ENCODE measurements at regions not wholly inside any gene's neighbourhood (a gene's known extent, or its start where the extent isn't known, plus 50 kb on each side); places are given as distances from the start of the nearest gene placed in this dataset.
"Not testable (repeated sequence)": the region's sequence is repeated elsewhere in the genome, so short reads cannot be mapped to it uniquely, and the experiment has no call there.

DNA sequence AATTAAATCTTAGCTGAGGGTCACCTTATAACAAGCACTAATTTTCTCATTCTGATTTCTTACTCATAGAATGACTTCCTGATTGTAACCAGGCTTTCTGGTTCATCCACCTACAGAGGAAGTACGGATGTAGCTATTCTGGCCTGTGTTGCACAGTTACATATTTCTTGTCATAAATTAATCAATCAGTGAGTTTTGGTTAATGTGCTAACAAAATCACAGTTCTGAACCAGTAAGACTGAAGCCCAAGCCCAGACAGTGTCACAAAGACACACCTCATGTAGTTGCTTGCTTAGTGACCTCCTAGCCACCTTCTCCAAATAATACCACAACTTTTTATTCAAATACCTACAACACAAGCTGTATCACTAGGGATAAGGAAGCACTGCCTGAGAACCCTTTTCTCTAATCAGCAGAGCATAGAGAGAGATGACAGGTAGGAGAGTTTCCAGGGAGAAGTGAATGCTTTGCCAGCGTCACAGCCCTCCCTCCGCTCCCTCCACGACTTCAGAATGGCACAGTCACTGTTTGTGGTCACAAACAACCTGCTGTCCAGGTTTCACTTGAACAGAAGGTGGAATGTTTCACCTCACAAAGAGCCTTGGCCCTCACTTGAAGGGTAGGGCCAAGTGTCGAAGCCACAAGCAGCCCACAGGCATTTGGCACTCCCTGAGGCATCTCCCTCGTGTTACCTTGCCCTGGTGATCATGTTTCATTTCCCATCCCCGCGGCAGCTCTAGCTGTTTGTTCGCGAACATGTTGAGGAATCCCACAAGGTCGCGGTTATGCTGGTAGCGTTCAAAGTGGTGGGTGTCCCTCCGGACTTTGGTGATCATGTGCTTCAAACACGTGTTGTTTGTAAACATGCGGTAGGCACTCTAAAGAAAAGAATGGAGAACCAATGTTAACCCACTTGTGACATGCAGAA is 120.8 kb upstream of the STK17B start:
- H3K27ac ChIP-seq (ENCODE audit: low read depth, low read length), result no peak overlapping the region
- H3K79me2 ChIP-seq (ENCODE audit: control insufficient read depth, insufficient read depth, low read length, unreplicated experiment), result no peaks in the 10 kb centered on the region
- no peak overlapping the region for H2AFZ ChIP-seq (ENCODE audit: low read length, unreplicated experiment)
- H3K4me1 ChIP-seq (ENCODE audit: control insufficient read depth, insufficient read depth, low read length, unreplicated experiment), result peaks cover 15% of the 10 kb centered on the region
- H3K4me3 ChIP-seq (ENCODE audit: low read depth, low read length), result no peak overlapping the region
- H3K27me3 ChIP-seq (ENCODE audit: insufficient read depth, low read length), result no peaks in the 10 kb centered on the region
- H3K36me3 ChIP-seq (ENCODE audit: insufficient read depth, low read length), result no peaks in the 10 kb centered on the region

DNA sequence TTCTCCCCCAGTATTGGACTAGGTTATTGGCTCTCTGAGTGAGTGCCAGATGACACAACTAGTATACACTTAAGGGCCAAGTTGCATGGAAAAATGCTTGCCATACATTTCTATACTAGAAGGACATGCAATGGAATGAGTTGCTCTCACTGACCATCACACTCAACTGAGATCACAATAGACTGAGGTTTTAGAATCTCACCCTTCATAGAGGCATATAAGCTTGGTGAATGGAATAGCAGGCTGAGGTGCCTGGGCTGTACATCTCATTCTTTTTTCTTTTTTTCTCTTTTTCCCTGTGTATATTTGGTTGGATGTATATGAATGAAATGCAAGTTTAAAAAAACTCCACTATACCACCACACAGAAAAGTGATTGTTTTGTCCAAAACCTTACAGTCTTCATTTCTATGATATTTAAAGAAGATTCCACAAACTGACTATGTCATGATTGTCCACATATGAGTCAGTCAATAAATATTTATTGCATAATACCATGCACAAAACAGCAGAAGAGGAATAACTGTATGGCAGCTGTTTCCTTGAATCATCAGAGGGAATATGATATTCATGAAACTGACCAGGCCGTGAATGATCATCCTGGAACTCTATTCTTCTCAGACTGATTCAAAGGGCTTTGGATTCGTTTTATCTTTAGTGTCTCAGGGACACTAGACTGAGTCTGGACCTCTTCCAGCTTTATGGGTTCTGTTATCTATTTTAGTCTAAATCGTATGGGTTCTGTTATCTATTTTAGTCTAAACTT is 122.6 kb upstream of the STK17B start:
- H3K36me3 ChIP-seq (ENCODE audit: insufficient read depth, low read length), result no peaks in the 10 kb centered on the region
- no peak overlapping the region for H3K4me3 ChIP-seq (ENCODE audit: low read depth, low read length)
- H2AFZ ChIP-seq (ENCODE audit: low read length, unreplicated experiment), result peak overlapping the region; percentile 12
- peak overlapping the region; percentile 71 for H3K27ac ChIP-seq (ENCODE audit: low read depth, low read length)
- no peaks in the 10 kb centered on the region for H3K27me3 ChIP-seq (ENCODE audit: insufficient read depth, low read length)
- no peaks in the 10 kb centered on the region for H3K79me2 ChIP-seq (ENCODE audit: control insufficient read depth, insufficient read depth, low read length, unreplicated experiment)
- H3K4me1 ChIP-seq (ENCODE audit: control insufficient read depth, insufficient read depth, low read length, unreplicated experiment), result peaks cover 15% of the 10 kb centered on the region

DNA sequence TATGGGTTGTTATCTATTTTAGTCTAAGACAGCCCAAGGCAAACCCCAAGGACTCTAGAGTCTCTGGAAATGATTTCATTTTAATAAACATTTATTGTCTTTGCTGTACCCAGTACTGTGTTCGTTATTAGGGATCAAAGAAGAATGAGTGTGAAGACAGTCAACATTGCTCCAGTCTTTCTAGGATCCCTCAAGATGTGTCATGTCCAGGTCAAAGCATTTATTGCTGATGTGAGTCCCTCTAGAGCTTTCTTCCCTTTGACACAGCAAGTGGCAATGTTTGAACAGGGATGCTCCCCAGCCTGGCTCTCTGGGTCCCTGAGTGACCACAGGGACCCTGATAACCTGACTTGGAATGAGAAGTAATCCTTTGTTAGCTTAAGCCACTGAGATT is 123.1 kb upstream of the STK17B start:
- no peaks in the 10 kb centered on the region for H3K27me3 ChIP-seq (ENCODE audit: insufficient read depth, low read length)
- H3K4me3 ChIP-seq (ENCODE audit: low read depth, low read length), result no peak overlapping the region

DNA sequence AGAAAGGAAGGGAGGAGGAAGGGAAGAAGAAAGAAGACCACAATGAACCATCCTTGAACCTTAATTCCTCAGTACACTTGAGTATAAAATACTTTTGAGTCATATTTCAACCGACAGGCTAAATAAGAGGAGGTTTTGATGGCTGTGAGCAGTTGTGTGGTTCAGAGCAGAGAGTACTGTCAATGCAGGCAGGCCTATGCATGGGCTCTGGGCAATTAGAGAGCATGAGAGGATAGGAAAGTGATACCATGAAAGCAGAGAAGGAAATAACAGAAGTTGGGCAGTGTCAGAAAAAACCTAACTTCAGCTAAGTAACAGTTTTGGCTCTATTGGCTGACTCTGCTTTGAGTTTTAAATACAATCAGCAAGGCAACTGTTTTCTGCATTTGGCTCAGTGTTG is 123.6 kb upstream of the STK17B start:
- Histone ChIP-seq H3K79me2 (ENCODE audit: control insufficient read depth, insufficient read depth, low read length, unreplicated experiment) (no peaks in the 10 kb centered on the region), H3K4me1 (ENCODE audit: control insufficient read depth, insufficient read depth, low read length, unreplicated experiment) (peaks cover 15% of the 10 kb centered on the region)

More for the DNA sequence above, 123.1 kb upstream of the STK17B start:
- Histone ChIP-seq H2AFZ (ENCODE audit: low read length, unreplicated experiment) (peak overlapping the region; percentile 12), H3K79me2 (ENCODE audit: control insufficient read depth, insufficient read depth, low read length, unreplicated experiment) (no peaks in the 10 kb centered on the region), H3K4me1 (ENCODE audit: control insufficient read depth, insufficient read depth, low read length, unreplicated experiment) (peaks cover 15% of the 10 kb centered on the region), H3K27ac (ENCODE audit: low read depth, low read length) (peak overlapping the region; percentile 71), H3K36me3 (ENCODE audit: insufficient read depth, low read length) (no peaks in the 10 kb centered on the region)

DNA sequence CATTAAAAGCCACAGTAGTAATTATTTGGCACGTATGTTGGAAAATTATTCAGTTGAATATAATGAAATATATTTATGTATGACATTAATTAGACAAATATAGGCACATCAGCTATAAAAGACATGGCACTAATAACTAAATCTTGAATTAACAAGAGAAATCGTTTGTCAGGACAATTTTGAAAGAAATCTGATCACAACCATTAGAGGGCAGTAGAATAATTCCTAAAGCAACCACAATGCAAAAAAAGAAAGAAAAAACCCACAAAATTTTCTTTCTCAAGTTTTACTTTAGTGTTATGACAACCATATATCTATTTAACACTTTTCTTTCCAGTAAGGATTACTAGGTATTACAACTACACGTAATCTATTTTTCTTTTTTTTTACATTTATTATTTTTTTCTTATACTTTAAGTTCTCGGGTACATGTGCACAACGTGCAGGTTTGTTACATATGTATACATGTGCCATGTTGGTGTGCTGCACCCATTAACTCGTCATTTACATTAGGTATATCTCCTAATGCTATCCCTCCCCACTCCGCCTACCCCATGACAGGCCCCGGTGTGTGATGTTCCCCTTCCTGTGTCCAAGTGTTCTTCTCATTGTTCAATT is 126.8 kb upstream of the STK17B start:
- H3K27me3 ChIP-seq (ENCODE audit: insufficient read depth, low read length); H3K4me3 ChIP-seq (ENCODE audit: low read depth, low read length); H3K36me3 ChIP-seq (ENCODE audit: insufficient read depth, low read length); H3K27ac ChIP-seq (ENCODE audit: low read depth, low read length); H3K79me2 ChIP-seq (ENCODE audit: control insufficient read depth, insufficient read depth, low read length, unreplicated experiment); H2AFZ ChIP-seq (ENCODE audit: low read length, unreplicated experiment): not testable (repeated sequence)
- peaks cover 15% of the 10 kb centered on the region for H3K4me1 ChIP-seq (ENCODE audit: control insufficient read depth, insufficient read depth, low read length, unreplicated experiment)

More for the DNA sequence above, 123.6 kb upstream of the STK17B start:
- H3K36me3 ChIP-seq (ENCODE audit: insufficient read depth, low read length), result no peaks in the 10 kb centered on the region
- no peaks in the 10 kb centered on the region for H3K27me3 ChIP-seq (ENCODE audit: insufficient read depth, low read length)
- H3K4me3 ChIP-seq (ENCODE audit: low read depth, low read length), result no peak overlapping the region
- peak overlapping the region; percentile 71 for H3K27ac ChIP-seq (ENCODE audit: low read depth, low read length)
- no peak overlapping the region for H2AFZ ChIP-seq (ENCODE audit: low read length, unreplicated experiment)

- Histone ChIP-seq H3K4me1 (ENCODE audit: control insufficient read depth, insufficient read depth, low read length, unreplicated experiment) (no peaks in the 10 kb centered on the region), H3K79me2 (ENCODE audit: control insufficient read depth, insufficient read depth, low read length, unreplicated experiment) (no peaks in the 10 kb centered on the region), H3K27ac (ENCODE audit: low read depth, low read length) (no peak overlapping the region), H3K4me3 (ENCODE audit: low read depth, low read length) (no peak overlapping the region), H3K36me3 (ENCODE audit: insufficient read depth, low read length) (no peaks in the 10 kb centered on the region), H3K27me3 (ENCODE audit: insufficient read depth, low read length) (no peaks in the 10 kb centered on the region), H2AFZ (ENCODE audit: low read length, unreplicated experiment) (no peak overlapping the region)
These were observed 136.5 kb upstream of the STK17B start for GRCh38 chr2:196307775-196308305.

GRCh38 chr2:196309691-196310090 is 138.3 kb upstream of the STK17B start:
- H3K27me3 ChIP-seq (ENCODE audit: insufficient read depth, low read length), result no peaks in the 10 kb centered on the region
- no peak overlapping the region for H3K4me3 ChIP-seq (ENCODE audit: low read depth, low read length)
- no peaks in the 10 kb centered on the region for H3K36me3 ChIP-seq (ENCODE audit: insufficient read depth, low read length)
- H3K27ac ChIP-seq (ENCODE audit: low read depth, low read length), result no peak overlapping the region
- H3K79me2 ChIP-seq (ENCODE audit: control insufficient read depth, insufficient read depth, low read length, unreplicated experiment), result no peaks in the 10 kb centered on the region
- no peak overlapping the region for H2AFZ ChIP-seq (ENCODE audit: low read length, unreplicated experiment)
- H3K4me1 ChIP-seq (ENCODE audit: control insufficient read depth, insufficient read depth, low read length, unreplicated experiment), result peaks cover under 1% of the 10 kb centered on the region

GRCh38 chr2:196314157-196314556 is 142.8 kb upstream of the STK17B start:
- H3K27me3 ChIP-seq (ENCODE audit: insufficient read depth, low read length), result no peaks in the 10 kb centered on the region
- no peak overlapping the region for H2AFZ ChIP-seq (ENCODE audit: low read length, unreplicated experiment)
- H3K4me1 ChIP-seq (ENCODE audit: control insufficient read depth, insufficient read depth, low read length, unreplicated experiment), result peaks cover 21% of the 10 kb centered on the region
- H3K27ac ChIP-seq (ENCODE audit: low read depth, low read length), result no peak overlapping the region
- no peaks in the 10 kb centered on the region for H3K36me3 ChIP-seq (ENCODE audit: insufficient read depth, low read length)
- H3K4me3 ChIP-seq (ENCODE audit: low read depth, low read length), result no peak overlapping the region
- no peaks in the 10 kb centered on the region for H3K79me2 ChIP-seq (ENCODE audit: control insufficient read depth, insufficient read depth, low read length, unreplicated experiment)

GRCh38 chr2:196314780-196315179 is 143.4 kb upstream of the STK17B start:
- H3K36me3 ChIP-seq (ENCODE audit: insufficient read depth, low read length), result no peaks in the 10 kb centered on the region
- no peak overlapping the region for H2AFZ ChIP-seq (ENCODE audit: low read length, unreplicated experiment)
- H3K4me1 ChIP-seq (ENCODE audit: control insufficient read depth, insufficient read depth, low read length, unreplicated experiment), result peaks cover 21% of the 10 kb centered on the region
- H3K4me3 ChIP-seq (ENCODE audit: low read depth, low read length), result no peak overlapping the region
- H3K27ac ChIP-seq (ENCODE audit: low read depth, low read length), result no peak overlapping the region
- no peaks in the 10 kb centered on the region for H3K79me2 ChIP-seq (ENCODE audit: control insufficient read depth, insufficient read depth, low read length, unreplicated experiment)
- no peaks in the 10 kb centered on the region for H3K27me3 ChIP-seq (ENCODE audit: insufficient read depth, low read length)

DNA sequence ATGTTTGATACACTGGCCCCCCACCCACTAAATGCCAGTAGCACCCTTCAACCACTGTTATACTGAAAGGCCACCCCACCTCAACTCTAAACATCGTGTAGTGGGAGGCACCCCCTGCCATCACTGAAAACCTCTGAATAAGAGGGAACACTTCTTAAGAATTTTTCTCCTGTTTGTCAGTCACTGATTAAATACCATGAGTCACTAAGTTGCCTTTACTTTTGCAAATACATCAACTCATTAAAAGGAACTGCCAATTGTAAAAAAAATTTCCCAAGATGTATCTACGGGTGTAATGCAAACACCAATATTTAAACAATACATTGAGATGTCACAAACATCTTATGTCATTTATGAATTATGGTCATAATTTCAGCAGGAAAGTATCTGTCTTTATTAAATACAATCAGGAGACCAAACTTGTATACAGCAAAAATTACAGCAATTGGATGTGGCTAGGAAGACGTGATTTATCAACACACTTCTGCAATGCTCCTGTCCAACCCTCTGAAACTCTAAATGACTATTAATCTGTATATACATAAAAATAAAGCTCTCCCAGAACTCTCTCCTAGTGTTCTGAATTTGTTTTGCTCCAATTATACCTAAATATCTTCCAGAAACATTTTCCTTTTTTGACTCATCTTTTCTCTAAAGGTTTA is 144.1 kb upstream of the STK17B start:
- no peaks in the 10 kb centered on the region for H3K27me3 ChIP-seq (ENCODE audit: insufficient read depth, low read length)
- peak overlapping the region; percentile 28 for H3K27ac ChIP-seq (ENCODE audit: low read depth, low read length)
- H2AFZ ChIP-seq (ENCODE audit: low read length, unreplicated experiment), result no peak overlapping the region
- no peaks in the 10 kb centered on the region for H3K36me3 ChIP-seq (ENCODE audit: insufficient read depth, low read length)
- H3K4me3 ChIP-seq (ENCODE audit: low read depth, low read length), result no peak overlapping the region
- no peaks in the 10 kb centered on the region for H3K79me2 ChIP-seq (ENCODE audit: control insufficient read depth, insufficient read depth, low read length, unreplicated experiment)
- peaks cover 21% of the 10 kb centered on the region for H3K4me1 ChIP-seq (ENCODE audit: control insufficient read depth, insufficient read depth, low read length, unreplicated experiment)

All from ACC112 (cell line).